Kasumi-1 (cell line): ENCODE measurements at regions not wholly inside any gene's neighbourhood (a gene's known extent, or its start where the extent isn't known, plus 50 kb on each side); places are given as distances from the start of the nearest gene placed in this dataset.

Experiments used
- DNase-seq, 2 experiments: peaks; one replicate each; lab custom pipeline; 2025; lab: John Stamatoyannopoulos, UW

DNA sequence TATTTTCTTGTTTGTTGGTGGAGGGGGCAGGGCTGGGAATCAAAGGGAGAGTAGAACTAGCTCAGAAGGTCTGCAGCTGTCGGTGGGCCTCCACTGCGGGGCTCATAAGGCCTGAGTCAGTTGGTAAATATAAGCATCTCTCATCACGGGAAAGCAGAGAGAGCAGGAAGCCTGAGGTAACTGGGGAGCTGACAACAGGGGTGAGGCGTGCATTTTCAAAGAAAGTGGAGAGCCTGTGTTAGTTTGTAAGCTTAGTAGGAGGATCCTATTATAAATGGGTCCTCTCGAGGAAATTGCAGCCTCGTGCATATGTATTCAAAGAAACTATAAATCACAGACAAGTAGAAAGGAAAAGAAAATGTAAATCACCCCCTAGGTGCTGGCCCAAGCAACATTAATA is 221.0 kb upstream of the CDH13 start:
- DNase-seq, result no peak

DNA sequence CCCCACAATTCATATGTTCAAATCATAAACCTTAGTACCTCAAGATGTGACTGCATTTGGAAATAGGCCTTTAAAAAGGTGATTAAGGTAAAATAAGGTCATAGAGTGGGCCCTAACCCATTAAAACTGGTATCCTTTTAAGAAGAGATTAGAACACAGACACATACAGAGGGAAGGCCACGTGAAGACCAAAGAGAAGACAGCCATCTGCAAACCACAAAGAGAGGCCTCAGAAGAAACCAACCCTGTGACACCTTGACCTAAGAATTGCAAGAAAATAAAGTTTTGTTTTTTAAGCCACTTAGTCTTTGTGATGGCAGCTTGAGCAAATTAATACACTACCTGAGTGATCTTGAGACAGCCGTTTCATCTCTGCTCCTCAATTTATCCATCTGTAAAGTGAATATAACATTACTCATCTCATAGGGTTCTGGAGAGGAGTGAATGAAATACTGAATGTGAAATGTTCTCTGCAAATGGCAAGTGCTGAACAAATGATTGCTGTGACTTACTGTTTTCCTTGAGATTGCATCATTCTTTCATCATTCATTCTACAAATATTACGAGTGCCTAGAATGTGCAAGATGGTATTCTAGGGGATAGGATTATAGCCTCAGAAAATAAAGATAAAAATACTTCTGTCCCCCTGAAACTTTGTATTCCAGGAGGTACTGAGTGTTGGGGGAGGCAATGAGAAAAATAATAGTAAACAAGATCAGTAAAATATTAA is 222.0 kb upstream of the CDH13 start:
- no peak for DNase-seq

DNA sequence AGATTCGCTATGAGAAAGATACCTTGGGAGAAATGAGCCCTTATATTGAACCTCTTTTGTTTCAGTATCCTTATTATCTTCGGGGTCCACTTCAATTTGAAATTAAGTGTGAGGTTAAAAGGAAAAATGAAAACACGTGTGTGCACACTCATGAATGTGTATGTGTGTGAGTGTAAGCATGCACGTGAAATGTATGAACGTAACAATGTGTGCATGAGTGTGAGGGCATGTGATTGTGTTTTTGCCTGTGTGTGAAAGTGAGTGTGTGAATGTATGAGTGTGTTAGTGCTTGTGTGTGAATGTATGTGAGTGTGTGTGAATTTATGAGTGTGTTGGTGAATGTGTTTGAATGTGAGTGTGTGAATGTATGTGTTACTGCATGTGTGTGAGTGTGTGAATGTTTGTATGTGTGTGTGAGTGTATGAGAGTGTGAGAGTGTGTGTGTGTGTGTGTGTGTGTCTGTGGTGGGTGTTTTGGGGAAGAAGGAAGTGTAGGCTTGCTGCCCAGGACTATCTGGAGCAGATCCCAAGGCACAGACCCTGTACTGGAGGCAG is 224.0 kb upstream of the CDH13 start:
- DNase-seq, result no peak

DNA sequence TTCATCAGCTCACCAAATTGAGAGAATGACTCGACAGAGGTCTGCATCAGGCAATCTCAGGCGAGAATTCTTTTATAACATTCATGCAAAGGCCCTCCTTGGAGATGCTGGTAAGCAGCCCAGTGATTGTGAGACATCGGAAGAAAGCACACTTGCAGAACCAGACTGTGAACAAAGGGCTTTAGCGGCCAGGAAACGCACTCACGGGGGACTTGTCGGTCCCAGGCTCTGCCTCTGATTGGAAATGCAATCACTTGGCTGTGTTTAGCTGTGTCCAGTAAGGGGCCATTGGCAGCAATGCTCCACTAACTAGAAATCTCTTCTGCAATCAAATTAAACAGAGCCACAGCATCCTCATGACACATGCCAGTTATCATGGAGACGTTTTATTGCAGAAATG is 226.7 kb upstream of the CDH13 start:
- no peak for DNase-seq

DNA sequence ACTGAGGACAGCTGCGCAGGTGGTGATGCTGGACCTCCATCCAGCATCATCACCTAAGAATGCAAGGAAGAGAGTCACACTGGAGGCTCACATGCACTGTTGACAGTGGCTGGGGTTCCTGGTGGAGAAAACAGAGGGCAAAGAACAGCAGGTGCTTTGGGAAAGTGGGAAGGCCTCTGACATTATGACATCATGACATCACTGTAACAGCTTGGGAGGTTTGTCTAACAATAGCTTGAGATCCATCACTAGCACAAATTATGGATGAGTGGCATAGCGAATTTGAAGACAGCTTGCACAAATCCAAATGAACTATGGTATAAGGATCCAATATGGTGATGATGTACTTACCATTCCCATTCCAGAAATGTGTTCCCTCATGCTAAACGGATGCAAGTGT is 226.5 kb upstream of the MPHOSPH6 start:
- no peak for DNase-seq

DNA sequence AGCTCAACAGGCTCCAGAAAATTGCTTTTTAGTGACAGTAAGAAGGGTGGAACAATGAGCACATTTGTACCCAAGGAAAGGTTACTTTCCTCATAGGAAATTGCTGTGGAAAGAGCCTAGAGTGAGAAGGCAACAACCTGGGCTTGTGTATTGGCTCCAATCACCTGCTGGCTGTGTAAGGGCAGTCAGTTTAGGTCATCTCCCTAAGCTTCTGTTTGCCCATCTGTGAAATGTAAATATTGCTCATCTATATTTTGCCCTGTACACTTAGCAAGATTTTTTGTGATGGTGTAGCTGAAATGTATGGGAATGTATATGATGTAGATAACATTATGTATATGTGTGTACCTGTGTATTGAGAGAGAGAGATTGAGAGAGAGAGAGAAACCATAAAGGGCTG is 225.2 kb upstream of the MPHOSPH6 start:
- no peak for DNase-seq

DNA sequence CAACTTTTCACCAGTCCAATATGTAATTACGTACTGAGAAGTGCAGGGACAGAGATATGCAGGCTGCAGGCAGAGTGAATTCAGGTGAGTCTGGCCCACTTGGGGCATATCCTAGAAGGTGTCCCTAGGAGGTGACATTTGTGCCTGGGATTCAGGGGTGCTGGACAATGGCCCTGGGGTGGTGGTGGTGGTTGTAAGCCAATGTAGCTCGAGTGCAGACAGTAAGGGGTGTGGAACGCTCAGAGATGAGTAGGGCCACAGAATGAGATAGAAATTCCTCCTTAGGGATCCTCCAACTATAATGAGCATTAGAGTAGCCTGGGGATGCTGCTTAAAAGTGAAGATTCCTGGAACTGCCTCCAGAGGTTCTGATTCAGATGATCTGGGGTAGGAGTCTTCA is 221.7 kb upstream of the MPHOSPH6 start:
- no peak for DNase-seq

DNA sequence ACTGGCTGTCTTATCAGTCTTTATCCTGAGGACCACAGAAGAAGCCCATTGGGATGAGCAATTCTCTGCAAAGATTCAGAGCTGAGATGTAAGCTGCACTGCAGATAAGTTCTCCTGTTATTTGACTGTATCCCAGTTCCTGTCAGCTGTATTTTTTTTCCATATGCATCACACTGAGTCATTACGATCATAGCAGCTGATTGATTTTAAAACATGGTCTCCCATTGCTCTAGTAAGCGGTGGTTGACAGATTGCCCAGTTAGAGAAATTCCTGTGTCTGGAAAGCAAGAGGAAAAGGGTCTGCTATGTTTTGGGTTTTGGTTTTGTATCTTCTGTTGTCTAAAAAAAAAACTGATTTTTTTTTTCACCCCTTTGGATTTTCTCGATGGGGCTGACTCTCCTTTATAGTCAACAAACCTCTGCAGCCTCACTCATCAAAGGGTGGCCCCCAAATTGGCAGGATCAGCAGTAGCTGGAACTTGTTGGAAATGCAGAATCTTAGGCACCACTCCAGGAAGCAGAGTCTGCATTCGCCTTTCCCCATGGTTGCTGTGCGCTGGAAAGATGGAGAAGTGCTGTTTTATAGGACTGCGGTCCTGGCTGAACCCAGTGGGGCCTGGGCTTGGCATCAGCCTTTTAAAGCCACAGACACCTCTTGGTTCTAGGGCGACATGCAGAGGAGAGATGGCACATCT is 220.1 kb upstream of the MPHOSPH6 start:
- no peak for DNase-seq

DNA sequence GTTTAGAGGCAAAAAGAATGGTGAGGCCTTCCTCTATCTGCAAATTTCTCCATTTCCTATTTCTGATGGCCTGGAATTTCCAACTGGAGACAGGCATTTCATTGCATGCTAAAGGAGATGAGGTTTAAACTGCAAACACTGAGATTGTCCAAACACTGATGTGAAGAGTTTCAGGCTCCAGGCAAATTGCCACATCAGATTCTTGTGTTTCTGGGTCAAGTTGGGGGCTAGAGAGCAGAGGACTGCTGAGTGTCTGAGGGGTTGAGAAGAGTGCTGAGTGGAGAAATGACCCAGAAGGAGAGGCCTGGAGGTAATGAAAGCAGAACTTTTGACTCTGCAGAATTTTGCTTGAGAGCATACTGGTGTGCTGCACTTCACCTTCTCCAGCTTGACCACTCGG is 216.7 kb upstream of the MPHOSPH6 start:
- no peak for DNase-seq

DNA sequence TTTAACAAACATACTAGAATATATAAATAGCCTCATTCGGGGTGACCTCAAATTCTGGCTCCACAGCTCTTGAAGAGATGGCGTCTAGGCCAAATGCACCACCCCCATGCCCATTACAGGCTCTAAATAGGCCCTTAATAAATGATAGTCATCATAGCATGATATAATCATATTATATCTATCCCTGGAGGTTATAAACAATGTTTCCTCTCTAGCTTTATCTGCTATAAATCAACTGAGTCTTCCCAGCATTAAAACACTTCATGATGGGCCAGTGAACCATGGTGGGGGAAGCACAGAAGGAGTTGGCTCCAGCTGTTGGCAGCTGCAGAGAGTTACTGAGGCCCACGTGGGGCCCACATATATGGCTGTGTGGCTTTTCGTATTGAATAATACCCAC is 214.9 kb upstream of the MPHOSPH6 start:
- no peak for DNase-seq

DNA sequence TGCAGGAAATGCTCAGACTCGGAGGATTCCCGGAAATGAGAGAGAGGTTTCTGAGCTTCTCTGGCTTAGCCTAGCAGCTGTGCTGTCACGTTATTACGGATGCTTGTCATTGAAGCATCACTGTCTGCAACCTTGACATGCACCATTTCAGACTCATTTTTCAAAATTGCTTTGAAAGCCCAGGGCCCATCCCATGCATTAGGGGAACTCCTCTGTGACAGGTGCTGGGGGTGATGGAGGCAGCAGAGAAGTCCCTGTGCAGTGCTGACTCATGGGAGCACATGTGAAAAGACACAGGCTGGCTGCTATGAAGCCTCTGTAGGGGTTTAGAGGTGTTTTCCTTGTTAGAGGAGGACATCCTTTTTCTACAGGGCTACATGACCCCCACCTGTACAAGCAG is 214.0 kb upstream of the MPHOSPH6 start:
- no peak for DNase-seq

DNA sequence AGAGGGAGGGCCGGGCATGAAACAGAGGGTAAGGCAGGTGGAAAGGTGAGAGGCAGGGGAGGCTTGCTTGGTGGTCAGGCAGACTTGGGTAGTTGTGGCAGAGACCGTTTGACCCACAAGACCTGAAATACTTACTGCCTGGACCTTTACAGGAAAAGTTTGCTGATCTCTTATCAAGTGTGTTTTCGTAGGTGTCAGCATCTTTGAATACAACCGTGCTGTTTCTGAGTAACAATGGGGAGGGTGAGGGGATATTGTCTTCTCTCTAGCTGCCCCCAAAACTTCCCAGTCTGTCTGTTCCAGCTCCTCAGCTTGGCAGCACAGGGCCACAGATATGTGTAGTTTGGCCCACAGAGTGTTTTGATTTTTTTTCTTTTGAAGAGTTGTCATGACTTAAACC is 212.5 kb upstream of the MPHOSPH6 start:
- no peak for DNase-seq

DNA sequence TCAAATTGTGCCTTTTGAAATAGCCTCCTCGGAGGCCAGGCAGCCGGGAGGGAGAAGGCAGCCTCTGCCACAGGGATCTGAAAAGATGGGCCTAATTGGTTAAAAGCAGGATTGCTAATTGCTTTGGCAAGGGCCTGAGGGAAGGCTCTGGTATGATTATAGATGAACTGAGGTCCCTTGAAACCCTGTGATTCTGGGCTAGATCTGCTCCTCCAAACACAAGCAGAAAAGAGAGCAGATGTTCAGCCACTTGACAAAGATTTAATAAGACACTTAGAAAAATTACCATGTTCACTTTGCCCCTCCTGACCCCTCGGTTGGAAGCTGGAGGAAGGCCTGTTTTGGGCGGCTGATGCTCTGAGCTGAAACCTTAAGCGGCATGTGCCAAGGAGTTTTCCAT is 209.5 kb upstream of the MPHOSPH6 start:
- no peak for DNase-seq

DNA sequence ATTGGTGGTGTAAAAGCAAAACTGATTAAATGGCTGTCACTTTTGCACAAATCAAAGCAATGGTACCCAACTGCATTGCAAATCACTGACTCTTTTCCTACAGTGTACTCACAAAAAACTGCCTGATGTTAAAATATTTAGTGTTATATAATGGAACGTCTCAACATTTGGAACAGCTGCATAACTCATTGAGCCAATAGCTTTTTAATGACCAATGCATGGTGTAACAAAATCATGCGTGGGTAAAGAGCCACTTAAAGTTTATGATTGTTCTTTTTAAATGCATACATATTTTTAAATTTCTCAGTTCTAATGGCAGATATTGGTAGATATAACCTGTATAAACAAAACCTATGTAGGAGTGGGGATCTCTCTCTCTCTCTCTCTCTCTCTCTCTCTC is 204.0 kb upstream of the MPHOSPH6 start:
- DNase-seq, result no peak

DNA sequence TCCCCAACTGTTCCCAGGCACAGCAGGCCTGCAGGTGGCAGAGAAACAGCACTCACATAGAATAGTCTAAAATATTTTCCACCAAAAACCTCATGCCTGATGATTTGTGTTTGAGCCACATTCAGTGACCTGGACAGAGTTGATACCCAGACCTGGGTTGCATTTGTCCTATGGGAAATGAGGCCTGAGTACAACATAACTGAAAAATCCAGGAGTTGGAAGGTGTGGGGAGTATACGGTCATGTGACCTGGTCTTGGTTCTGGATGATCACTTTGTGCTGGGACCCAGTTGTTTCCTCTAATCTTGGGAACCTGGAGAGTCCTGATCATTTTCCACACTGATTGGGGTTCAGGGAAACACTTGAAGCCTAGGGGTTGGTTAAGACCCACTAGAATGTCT is 200.3 kb upstream of the MPHOSPH6 start:
- DNase-seq, result no peak

DNA sequence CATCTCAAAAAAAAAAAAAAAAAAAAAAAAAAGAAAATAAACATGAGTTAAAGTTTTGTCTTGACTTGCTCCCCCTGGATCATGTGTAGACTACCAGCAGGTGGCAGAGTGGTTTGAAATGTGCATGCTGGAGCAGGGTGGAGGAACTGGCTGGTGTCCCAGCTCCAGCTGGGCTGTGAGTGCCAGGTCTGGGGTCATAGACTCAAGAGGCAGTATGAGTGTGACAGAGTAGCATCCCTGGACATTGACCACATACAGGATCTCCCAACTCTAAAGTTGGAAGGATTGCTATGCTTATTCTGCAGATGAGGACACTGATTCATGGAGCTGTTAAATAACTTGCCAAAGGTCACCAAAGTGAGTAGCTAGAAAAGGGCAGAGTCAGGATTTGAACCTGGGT is 198.0 kb upstream of the MPHOSPH6 start:
- DNase-seq, result no peak

DNA sequence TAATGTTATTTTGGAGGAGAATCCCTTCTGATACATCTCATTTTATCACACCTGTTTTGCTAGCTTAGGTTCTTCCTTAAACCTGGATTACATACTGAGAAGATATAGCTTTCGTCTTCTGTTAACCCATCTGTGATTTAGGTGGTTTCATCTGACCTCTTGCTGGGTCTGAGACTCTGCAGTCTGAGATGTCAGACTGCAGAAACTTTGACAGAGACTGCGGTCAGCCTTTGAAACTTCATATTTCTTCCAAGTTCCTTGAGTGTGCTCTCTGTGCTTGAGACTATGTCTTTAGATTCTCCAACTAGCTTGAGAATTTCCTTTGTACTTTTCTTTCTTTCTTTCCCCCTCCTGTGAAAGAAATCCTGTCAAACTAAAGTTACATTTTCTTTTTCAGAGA is 196.4 kb upstream of the MPHOSPH6 start:
- DNase-seq, result no peak

DNA sequence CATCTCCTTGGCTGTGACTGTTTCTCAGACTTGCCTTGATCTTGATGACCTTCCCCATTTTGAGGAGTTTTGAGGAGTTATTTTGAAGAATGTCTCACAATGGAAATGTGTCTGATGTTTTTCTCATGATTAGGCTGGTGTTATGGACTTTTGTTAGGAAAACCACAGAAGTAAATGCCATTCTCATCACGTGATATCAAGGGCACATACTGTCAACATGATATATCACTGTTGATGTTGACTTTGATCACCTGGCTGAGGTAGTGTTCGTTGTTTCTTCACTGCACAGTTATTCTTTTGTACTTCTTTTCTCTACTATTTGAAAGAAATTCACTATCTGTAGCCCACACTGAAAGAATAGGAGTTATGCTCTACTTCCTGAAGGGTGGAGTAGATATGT is 194.7 kb upstream of the MPHOSPH6 start:
- DNase-seq, result no peak

DNA sequence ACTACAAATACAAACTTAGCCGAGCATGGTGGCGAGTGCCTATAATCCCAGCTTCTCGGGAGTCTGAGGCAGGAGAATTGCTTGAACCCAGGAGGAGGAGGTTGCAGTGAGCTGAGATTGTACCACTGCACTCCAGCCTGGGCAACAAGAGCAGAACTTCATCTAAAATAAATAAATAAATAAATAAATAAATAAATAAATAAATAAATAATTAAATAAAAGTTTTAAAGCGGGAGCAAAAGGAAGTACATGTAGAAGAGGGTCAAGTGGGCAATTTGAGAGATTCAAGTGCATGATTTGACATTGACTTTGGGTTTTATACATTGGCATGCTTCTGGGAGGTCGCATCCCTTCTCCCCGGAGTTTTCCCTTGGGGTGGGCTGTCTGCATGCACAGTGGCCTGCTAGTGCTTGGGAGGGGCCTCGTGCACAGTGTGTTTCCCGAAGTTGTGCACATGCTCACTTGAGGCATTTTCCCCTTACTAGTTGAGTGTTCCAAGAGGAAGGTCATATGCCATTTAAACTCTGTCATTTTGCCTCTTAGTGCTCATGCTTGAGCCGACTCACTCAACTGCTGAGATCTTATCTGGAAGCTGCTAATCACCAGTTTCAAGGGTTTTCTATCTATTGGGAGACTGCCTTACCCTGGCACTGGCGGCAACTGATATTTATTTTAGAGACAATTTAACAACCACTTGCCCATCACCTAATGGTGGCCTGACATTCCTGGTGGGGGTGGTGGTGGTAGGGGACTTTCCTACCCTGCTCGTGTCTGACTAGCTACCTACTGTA is 193.2 kb upstream of the MPHOSPH6 start:
- DNase-seq, result no peak

DNA sequence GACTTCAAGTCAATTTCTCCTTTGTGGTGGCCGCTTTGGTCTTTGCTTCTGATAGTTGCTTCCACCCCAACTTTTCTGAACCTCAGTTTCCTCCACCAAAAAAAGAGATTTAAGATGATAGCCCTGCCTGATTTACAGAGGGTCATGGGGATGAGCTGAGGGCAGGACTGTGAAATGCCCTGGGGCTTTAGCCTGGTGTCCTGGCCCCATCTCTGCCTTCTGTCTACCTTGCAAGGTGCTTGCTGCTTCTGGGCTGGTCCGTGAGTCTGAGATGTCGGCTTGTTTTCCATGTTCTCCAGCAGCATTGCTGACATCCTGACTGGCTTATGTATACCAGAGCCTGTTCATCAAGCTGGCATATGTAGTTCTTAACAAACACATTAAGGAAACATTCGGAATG is 191.9 kb upstream of the MPHOSPH6 start:
- DNase-seq, result no peak

DNA sequence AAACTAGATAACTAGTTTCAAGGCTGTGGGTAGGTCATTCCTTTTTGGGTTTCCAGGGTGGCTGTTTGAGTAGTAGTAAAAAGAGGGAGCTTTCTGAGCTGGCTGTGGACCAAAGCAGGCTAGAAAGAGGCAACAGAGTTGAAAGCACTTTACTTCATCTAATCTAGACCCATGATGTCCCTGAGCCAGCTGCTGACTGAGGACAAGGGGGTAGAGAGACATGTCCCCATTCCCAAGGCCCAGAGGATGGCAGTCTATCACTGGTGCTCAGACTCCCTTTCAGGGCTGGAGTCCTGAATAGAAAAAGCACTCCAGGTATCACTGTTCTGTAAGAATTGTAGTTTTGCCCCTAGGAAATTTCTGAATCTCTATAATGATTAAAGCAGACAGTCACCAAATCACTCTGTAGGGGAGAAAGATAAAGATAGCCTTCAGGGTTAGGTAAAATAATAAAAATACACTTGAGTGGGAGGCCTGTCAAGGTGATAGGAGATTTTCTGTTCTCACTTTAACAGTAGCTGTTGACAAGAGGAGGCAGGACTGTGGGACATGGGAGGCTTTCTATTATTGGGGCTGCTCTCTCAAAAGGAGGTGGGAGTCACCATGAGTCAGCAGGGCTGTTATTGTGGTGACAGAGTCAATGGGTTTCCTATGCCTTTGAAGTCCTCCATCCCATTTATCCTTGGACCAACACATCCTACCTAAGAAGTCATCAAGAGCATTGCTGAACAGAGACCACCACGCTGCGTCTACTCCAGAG is 190.2 kb upstream of the MPHOSPH6 start:
- DNase-seq, result no peak

DNA sequence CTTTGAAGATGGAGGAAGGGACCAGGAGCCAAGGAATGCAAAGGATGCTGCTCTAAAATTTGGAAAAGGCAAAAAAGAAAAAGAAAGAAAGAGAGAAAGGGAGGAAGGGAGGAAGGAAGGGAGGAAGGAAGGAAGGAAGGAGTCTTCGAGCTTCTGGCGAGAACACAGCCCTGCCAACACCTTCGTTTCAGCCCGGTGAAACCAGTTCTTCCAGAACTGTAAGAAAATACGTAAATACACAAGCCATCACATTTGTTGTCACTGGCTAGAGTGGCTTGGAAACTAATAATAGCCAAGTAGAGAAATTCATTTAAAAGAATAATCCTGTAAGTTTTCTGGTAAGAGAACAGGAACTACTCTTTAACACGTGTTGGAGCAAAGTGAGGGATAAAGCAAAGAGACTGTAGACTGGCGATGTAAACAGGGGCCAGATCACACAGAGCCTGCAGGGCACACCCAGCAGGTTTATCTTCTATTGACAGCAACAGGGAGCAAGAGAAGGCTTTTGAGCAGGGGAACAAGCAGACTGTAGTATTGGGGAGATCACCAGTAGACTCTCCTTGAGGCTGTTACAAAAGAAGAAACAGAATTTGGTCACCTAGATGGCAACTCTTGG is 188.7 kb upstream of the MPHOSPH6 start:
- DNase-seq, result no peak
